ENCODE measurements at regions not wholly inside any gene's neighbourhood (a gene's known extent, or its start where the extent isn't known, plus 50 kb on each side); places are given as distances from the start of the nearest gene placed in this dataset.
A peak's percentile ranks its signal among the peaks of the same experiment; 100 is the strongest.

- peaks cover 19% of the 10 kb centered on the region for H3K4me1 Mint-ChIP-seq (ENCODE audit: unreplicated experiment)
- TF ChIP-seq CTCF (conservative IDR thresholded peaks at IDR 0.05) = no peak
- H3K27ac Mint-ChIP-seq = no peak overlapping the region
- H3K4me3 Mint-ChIP-seq = no peak overlapping the region
- no peaks in the 10 kb centered on the region for H3K36me3 Mint-ChIP-seq
- DNase-seq (ENCODE audit: extremely low spot score, unreplicated experiment) = no peak
- no peaks in the 10 kb centered on the region for H3K27me3 Mint-ChIP-seq
- H3K9me3 Mint-ChIP-seq = no peaks in the 10 kb centered on the region
Measured at GRCh38 chr12:59044791-59045190, 124.5 kb upstream of the LRIG3 start.

GRCh38 chr12:59041241-59042121 lies 121.2 kb upstream of the LRIG3 start:
- H3K27ac Mint-ChIP-seq = peak overlapping the region; percentile 13
- DNase-seq (ENCODE audit: extremely low spot score, unreplicated experiment) = no peak
- H3K4me1 Mint-ChIP-seq (ENCODE audit: unreplicated experiment) = peaks cover 23% of the 10 kb centered on the region
- no peak for TF ChIP-seq CTCF (conservative IDR thresholded peaks at IDR 0.05)
- H3K4me3 Mint-ChIP-seq = peak overlapping the region; percentile 24
- no peaks in the 10 kb centered on the region for H3K36me3 Mint-ChIP-seq
- no peaks in the 10 kb centered on the region for H3K27me3 Mint-ChIP-seq
- H3K9me3 Mint-ChIP-seq = no peaks in the 10 kb centered on the region

- H3K4me3 Mint-ChIP-seq = peak overlapping the region; percentile 24
- H3K36me3 Mint-ChIP-seq = no peaks in the 10 kb centered on the region
- no peaks in the 10 kb centered on the region for H3K27me3 Mint-ChIP-seq
- H3K4me1 Mint-ChIP-seq (ENCODE audit: unreplicated experiment) = peaks cover 27% of the 10 kb centered on the region
- H3K27ac Mint-ChIP-seq = peak overlapping the region; percentile 67
- TF ChIP-seq CTCF (conservative IDR thresholded peaks at IDR 0.05) = no peak
- H3K9me3 Mint-ChIP-seq = no peaks in the 10 kb centered on the region
- no peak for DNase-seq (ENCODE audit: extremely low spot score, unreplicated experiment)
Measured at GRCh38 chr12:59040656-59041055, 120.4 kb upstream of the LRIG3 start.

- H3K4me1 Mint-ChIP-seq (ENCODE audit: unreplicated experiment) = peaks cover 30% of the 10 kb centered on the region
- H3K4me3 Mint-ChIP-seq = no peak overlapping the region
- H3K27ac Mint-ChIP-seq = no peak overlapping the region
- no peak for DNase-seq (ENCODE audit: extremely low spot score, unreplicated experiment)
- no peak for TF ChIP-seq CTCF (conservative IDR thresholded peaks at IDR 0.05)
- H3K36me3 Mint-ChIP-seq = no peaks in the 10 kb centered on the region
- no peaks in the 10 kb centered on the region for H3K9me3 Mint-ChIP-seq
- no peaks in the 10 kb centered on the region for H3K27me3 Mint-ChIP-seq
Measured at GRCh38 chr12:59040043-59040442, 119.7 kb upstream of the LRIG3 start.

GRCh38 chr12:59039005-59039404 lies 118.7 kb upstream of the LRIG3 start:
- Mint-ChIP-seq H3K9me3 (no peaks in the 10 kb centered on the region), H3K36me3 (no peaks in the 10 kb centered on the region), H3K4me1 (ENCODE audit: unreplicated experiment) (peaks cover 30% of the 10 kb centered on the region), H3K27me3 (no peaks in the 10 kb centered on the region), H3K4me3 (no peak overlapping the region), H3K27ac (no peak overlapping the region)
- no peak for DNase-seq (ENCODE audit: extremely low spot score, unreplicated experiment)
- no peak for TF ChIP-seq CTCF (conservative IDR thresholded peaks at IDR 0.05)
